ENCODE measurements at regions not wholly inside any gene's neighbourhood (a gene's known extent, or its start where the extent isn't known, plus 50 kb on each side); places are given as distances from the start of the nearest gene placed in this dataset.

DNA sequence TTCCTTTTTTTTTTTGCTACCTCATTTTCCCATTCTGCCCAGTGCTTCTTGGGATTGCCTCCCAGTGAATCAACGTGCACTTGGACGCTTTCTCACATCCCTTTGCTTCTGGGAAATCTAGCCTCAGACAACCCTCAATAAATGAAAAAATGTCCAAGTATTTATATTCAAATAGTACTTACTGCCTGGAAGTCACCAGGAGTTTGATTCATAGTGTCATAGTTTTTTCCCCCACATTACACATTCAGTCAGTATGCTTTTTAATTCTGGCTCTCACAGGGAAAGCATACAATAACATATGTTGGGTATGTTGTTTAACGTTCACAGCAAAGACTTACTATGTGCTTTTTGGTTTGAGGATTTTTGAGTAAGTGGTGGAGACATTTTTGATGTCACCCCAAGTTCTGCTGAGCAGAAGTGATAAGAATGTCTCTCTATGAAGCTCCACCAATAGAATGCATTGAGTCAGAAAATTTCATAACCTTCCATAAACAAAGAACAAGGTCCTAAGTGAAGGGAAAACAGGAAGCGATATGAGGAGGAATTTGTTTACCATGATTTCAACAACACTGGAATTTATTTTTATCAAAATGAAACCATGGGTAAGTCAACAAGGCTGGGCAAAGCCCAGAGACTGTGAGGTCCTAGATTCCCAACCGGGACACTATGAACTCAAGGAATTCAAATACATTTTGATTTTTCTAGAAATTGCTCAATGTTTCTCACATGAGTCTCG lies 301.2 kb upstream of the BMP2 start:
- no peak overlapping the region for H3K9ac ChIP-seq (ENCODE audit: low read depth, low read length)
- no peak overlapping the region for H3K27ac ChIP-seq (ENCODE audit: low read depth, low read length)
- H3K4me3 ChIP-seq (ENCODE audit: low read length), result no peak overlapping the region
- H3K4me1 ChIP-seq (ENCODE audit: insufficient read depth, low read length), result no peaks in the 10 kb centered on the region
- 94% methylated on average over 5 of the region's 6 CpGs for WGBS
- H3K27me3 ChIP-seq (ENCODE audit: insufficient read depth, low read length), result no peaks in the 10 kb centered on the region
- no peaks in the 10 kb centered on the region for H3K9me3 ChIP-seq (ENCODE audit: insufficient read depth, low read depth, low read length)
- H3K36me3 ChIP-seq (ENCODE audit: insufficient read depth, low read length), result no peaks in the 10 kb centered on the region

DNA sequence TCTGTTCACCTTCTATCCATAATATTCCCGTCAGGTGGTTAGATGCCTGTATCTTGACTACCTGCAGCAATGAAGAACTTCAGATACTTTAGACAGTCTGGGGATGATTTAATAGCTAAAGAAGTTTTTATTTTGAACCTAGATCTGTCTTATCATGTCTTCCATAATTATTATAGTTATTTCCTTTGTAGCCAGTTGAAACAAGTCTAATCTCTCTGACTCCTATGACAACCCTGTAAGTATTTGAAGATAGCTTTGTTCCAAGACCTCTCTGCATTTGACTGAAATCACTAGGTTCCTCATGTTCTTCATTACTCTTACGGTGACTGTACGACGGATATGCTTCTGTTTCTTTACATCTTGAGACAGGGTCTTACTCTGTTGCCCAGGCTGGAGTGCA lies 316.6 kb upstream of the BMP2 start:
- Histone ChIP-seq H3K4me3 (ENCODE audit: low read length) (no peak overlapping the region), H3K27me3 (ENCODE audit: insufficient read depth, low read length) (no peaks in the 10 kb centered on the region), H3K9me3 (ENCODE audit: insufficient read depth, low read depth, low read length) (no peaks in the 10 kb centered on the region), H3K36me3 (ENCODE audit: insufficient read depth, low read length) (no peaks in the 10 kb centered on the region), H3K27ac (ENCODE audit: low read depth, low read length) (no peak overlapping the region), H3K4me1 (ENCODE audit: insufficient read depth, low read length) (no peaks in the 10 kb centered on the region), H3K9ac (ENCODE audit: low read depth, low read length) (no peak overlapping the region)
- WGBS, result 72% methylated on average over 4 of the region's 4 CpGs

GRCh38 chr20:6440443-6440799 lies 317.6 kb upstream of the FERMT1 start:
- WGBS, result 92% methylated on average over 5 of the region's 5 CpGs
- H3K4me3 ChIP-seq (ENCODE audit: low read length), result no peak overlapping the region
- H3K9ac ChIP-seq (ENCODE audit: low read depth, low read length), result no peak overlapping the region
- H3K9me3 ChIP-seq (ENCODE audit: insufficient read depth, low read depth, low read length), result no peaks in the 10 kb centered on the region
- no peaks in the 10 kb centered on the region for H3K4me1 ChIP-seq (ENCODE audit: insufficient read depth, low read length)
- no peaks in the 10 kb centered on the region for H3K36me3 ChIP-seq (ENCODE audit: insufficient read depth, low read length)
- no peak overlapping the region for H3K27ac ChIP-seq (ENCODE audit: low read depth, low read length)
- no peaks in the 10 kb centered on the region for H3K27me3 ChIP-seq (ENCODE audit: insufficient read depth, low read length)

GRCh38 chr20:6439737-6440442 lies 317.1 kb upstream of the FERMT1 start:
- Histone ChIP-seq H3K4me3 (ENCODE audit: low read length) (no peak overlapping the region), H3K27me3 (ENCODE audit: insufficient read depth, low read length) (no peaks in the 10 kb centered on the region), H3K9ac (ENCODE audit: low read depth, low read length) (no peak overlapping the region), H3K9me3 (ENCODE audit: insufficient read depth, low read depth, low read length) (no peaks in the 10 kb centered on the region), H3K4me1 (ENCODE audit: insufficient read depth, low read length) (no peaks in the 10 kb centered on the region), H3K36me3 (ENCODE audit: insufficient read depth, low read length) (no peaks in the 10 kb centered on the region), H3K27ac (ENCODE audit: low read depth, low read length) (no peak overlapping the region)
- 93% methylated on average over 3 of the region's 3 CpGs for WGBS

DNA sequence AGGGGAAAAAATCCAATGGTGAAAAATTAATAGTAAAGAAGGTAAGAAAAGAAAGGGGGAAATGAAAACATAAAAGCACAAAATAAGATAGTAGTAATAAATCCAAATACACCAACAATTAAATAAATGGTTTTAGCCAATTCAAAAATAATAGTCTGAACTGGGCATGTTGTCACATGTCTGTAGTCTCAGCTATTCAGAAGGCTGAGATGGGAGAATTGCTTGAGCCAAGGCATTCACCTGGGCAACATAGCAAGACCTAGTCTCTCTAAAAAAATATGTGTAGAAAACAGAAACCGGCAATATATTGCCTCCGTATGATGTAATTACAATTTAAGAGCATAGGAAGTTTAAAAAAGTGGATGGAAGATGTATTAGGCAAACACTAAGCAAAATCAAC lies 311.3 kb upstream of the FERMT1 start:
- Histone ChIP-seq H3K9me3 (ENCODE audit: insufficient read depth, low read depth, low read length) (no peaks in the 10 kb centered on the region), H3K4me1 (ENCODE audit: insufficient read depth, low read length) (no peaks in the 10 kb centered on the region), H3K27ac (ENCODE audit: low read depth, low read length) (no peak overlapping the region), H3K27me3 (ENCODE audit: insufficient read depth, low read length) (no peaks in the 10 kb centered on the region), H3K4me3 (ENCODE audit: low read length) (no peak overlapping the region), H3K9ac (ENCODE audit: low read depth, low read length) (no peak overlapping the region), H3K36me3 (ENCODE audit: insufficient read depth, low read length) (no peaks in the 10 kb centered on the region)
- WGBS, result 100% methylated on average over 2 of the region's 2 CpGs

DNA sequence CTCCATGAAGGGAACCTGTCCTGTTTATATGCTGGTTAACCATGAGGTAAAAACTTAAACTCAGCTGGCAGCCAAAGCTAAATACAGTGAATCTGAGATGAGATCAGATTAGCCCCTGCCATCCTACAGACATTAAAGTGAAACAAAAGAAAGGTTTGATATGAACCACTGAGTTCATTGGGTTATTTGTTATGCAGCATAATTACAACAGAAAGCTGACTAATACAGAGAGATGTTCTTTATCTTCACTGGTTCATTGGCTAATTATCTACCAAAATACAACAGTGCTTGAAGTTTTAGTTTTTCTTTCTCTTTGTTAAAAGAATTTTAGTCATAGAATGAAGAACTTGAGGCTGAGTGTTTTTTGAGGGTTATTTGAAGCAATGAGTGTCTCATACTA lies 307.6 kb upstream of the FERMT1 start:
- Histone ChIP-seq H3K4me1 (ENCODE audit: insufficient read depth, low read length) (no peaks in the 10 kb centered on the region), H3K36me3 (ENCODE audit: insufficient read depth, low read length) (no peaks in the 10 kb centered on the region), H3K27ac (ENCODE audit: low read depth, low read length) (no peak overlapping the region), H3K9me3 (ENCODE audit: insufficient read depth, low read depth, low read length) (no peaks in the 10 kb centered on the region), H3K27me3 (ENCODE audit: insufficient read depth, low read length) (no peaks in the 10 kb centered on the region), H3K9ac (ENCODE audit: low read depth, low read length) (no peak overlapping the region), H3K4me3 (ENCODE audit: low read length) (no peak overlapping the region)

GRCh38 chr20:6426287-6426891 lies 303.6 kb upstream of the FERMT1 start:
- Histone ChIP-seq H3K9me3 (ENCODE audit: insufficient read depth, low read depth, low read length) (no peaks in the 10 kb centered on the region), H3K9ac (ENCODE audit: low read depth, low read length) (no peak overlapping the region), H3K4me1 (ENCODE audit: insufficient read depth, low read length) (no peaks in the 10 kb centered on the region), H3K4me3 (ENCODE audit: low read length) (no peak overlapping the region), H3K36me3 (ENCODE audit: insufficient read depth, low read length) (no peaks in the 10 kb centered on the region), H3K27me3 (ENCODE audit: insufficient read depth, low read length) (no peaks in the 10 kb centered on the region), H3K27ac (ENCODE audit: low read depth, low read length) (no peak overlapping the region)
- WGBS, result 81% methylated on average over 1 of the region's 1 CpG

DNA sequence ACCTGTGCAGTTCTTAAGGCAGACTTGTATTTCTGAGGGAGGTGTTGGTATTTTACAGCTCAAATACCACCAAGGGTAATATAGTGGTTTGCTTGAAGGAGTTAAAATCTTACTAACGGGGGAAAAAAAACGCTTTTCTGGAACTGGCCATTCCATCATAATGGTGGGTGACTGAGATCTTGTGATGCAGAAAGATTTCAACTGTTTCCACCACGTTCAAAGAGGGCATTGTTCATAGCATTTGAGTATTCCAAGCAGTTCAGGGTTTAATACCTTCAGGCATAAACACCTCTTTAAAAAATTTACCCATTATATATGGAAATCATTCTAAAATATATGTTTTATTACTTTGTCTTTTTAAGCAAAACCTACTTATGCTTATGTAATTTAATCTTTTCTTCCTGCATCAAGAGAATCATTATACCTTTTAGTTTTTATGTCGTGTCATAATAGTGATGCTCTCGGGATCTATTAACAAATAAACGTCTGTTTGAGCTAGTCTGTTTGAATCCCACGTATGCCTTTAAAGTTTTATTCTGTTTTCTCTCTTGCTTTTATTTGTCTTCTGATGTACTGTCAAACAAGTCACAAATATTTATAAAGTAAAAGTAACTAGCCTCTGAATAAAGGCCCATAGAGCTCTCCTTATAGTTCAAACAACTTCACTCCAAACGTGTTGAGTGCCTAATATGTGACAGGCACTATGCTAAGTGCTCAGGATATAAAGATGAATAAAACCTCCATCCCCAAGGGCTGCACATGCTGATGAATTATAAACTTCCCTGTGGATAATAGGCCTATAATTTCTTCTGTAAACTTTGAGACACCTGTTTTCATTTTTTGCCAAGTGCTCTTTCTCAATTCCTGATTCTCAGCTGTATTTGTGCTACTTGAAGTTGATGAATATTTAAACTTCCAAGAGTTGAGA lies 298.8 kb upstream of the FERMT1 start:
- Histone ChIP-seq H3K36me3 (ENCODE audit: insufficient read depth, low read length) (no peaks in the 10 kb centered on the region), H3K4me1 (ENCODE audit: insufficient read depth, low read length) (peaks cover 8% of the 10 kb centered on the region; the same call in 1 of the 2 replicates), H3K27ac (ENCODE audit: low read depth, low read length) (no peak overlapping the region), H3K4me3 (ENCODE audit: low read length) (no peak overlapping the region), H3K9me3 (ENCODE audit: insufficient read depth, low read depth, low read length) (no peaks in the 10 kb centered on the region), H3K9ac (ENCODE audit: low read depth, low read length) (no peak overlapping the region), H3K27me3 (ENCODE audit: insufficient read depth, low read length) (no peaks in the 10 kb centered on the region)
- WGBS, result 97% methylated on average over 7 of the region's 8 CpGs

- no peaks in the 10 kb centered on the region for H3K27me3 ChIP-seq (ENCODE audit: insufficient read depth, low read length)
- H3K9me3 ChIP-seq (ENCODE audit: insufficient read depth, low read depth, low read length), result no peaks in the 10 kb centered on the region
- peaks cover 8% of the 10 kb centered on the region; the same call in 1 of the 2 replicates for H3K4me1 ChIP-seq (ENCODE audit: insufficient read depth, low read length)
- H3K36me3 ChIP-seq (ENCODE audit: insufficient read depth, low read length), result no peaks in the 10 kb centered on the region
- WGBS, result 94% methylated on average over 1 of the region's 1 CpG
- H3K9ac ChIP-seq (ENCODE audit: low read depth, low read length), result no peak overlapping the region
- H3K4me3 ChIP-seq (ENCODE audit: low read length), result no peak overlapping the region
- H3K27ac ChIP-seq (ENCODE audit: low read depth, low read length), result no peak overlapping the region
Measured at GRCh38 chr20:6420336-6420735, 297.5 kb upstream of the FERMT1 start.

DNA sequence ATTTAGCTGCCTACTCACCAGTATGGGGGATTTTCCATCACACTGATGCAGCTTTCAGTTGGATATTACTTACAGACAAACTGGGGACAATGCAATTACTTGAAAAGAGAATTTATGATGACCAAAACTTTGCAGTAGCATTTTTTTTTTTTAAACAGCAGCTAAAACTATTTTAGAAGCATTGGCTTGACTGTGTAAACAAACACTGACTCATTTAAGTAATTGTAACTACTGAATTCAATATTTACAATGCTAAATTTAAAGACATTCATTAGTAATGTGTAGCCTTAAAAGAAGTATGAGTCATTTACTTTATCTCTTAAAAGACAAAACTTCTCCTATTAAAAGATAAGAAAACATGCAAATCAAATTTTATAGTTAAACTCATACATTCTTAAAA lies 295.9 kb upstream of the FERMT1 start:
- Histone ChIP-seq H3K36me3 (ENCODE audit: insufficient read depth, low read length) (no peaks in the 10 kb centered on the region), H3K9ac (ENCODE audit: low read depth, low read length) (no peak overlapping the region), H3K27ac (ENCODE audit: low read depth, low read length) (no peak overlapping the region), H3K9me3 (ENCODE audit: insufficient read depth, low read depth, low read length) (no peaks in the 10 kb centered on the region), H3K4me3 (ENCODE audit: low read length) (no peak overlapping the region), H3K4me1 (ENCODE audit: insufficient read depth, low read length) (peaks cover 8% of the 10 kb centered on the region; the same call in 1 of the 2 replicates), H3K27me3 (ENCODE audit: insufficient read depth, low read length) (no peaks in the 10 kb centered on the region)

- Histone ChIP-seq H3K27ac (ENCODE audit: low read depth, low read length) (no peak overlapping the region), H3K4me1 (ENCODE audit: insufficient read depth, low read length) (peaks cover 8% of the 10 kb centered on the region; the same call in 1 of the 2 replicates), H3K36me3 (ENCODE audit: insufficient read depth, low read length) (no peaks in the 10 kb centered on the region), H3K9ac (ENCODE audit: low read depth, low read length) (no peak overlapping the region), H3K9me3 (ENCODE audit: insufficient read depth, low read depth, low read length) (no peaks in the 10 kb centered on the region), H3K27me3 (ENCODE audit: insufficient read depth, low read length) (no peaks in the 10 kb centered on the region), H3K4me3 (ENCODE audit: low read length) (no peak overlapping the region)
- WGBS, result 97% methylated on average over 2 of the region's 2 CpGs
Measured at GRCh38 chr20:6416371-6416770, 293.5 kb upstream of the FERMT1 start.
